ENCODE measurements at regions not wholly inside any gene's neighbourhood (a gene's known extent, or its start where the extent isn't known, plus 50 kb on each side); places are given as distances from the start of the nearest gene placed in this dataset.

- H3K4me3 ChIP-seq (ENCODE audit: low read depth, low read length), result no peak overlapping the region
- no peak for TF ChIP-seq CTCF (IDR thresholded peaks at IDR 0.05; ENCODE audit: insufficient read depth, low read length)
- peak; percentile 39 for DNase-seq (ENCODE audit: low read depth)
Measured at GRCh38 chr5:68544648-68545552, 329.3 kb downstream of the PIK3R1 start.

- no peak for DNase-seq (ENCODE audit: low read depth)
- no peak overlapping the region for H3K4me3 ChIP-seq (ENCODE audit: low read depth, low read length)
- no peak for TF ChIP-seq CTCF (IDR thresholded peaks at IDR 0.05; ENCODE audit: insufficient read depth, low read length)
Measured at GRCh38 chr5:68545636-68546295, 330.2 kb downstream of the PIK3R1 start.

- DNase-seq (ENCODE audit: low read depth), result no peak
- no peak for TF ChIP-seq CTCF (IDR thresholded peaks at IDR 0.05; ENCODE audit: insufficient read depth, low read length)
- H3K4me3 ChIP-seq (ENCODE audit: low read depth, low read length), result no peak overlapping the region
Measured at GRCh38 chr5:68547056-68547455, 331.5 kb downstream of the PIK3R1 start.

- no peak overlapping the region for H3K4me3 ChIP-seq (ENCODE audit: low read depth, low read length)
- TF ChIP-seq CTCF (IDR thresholded peaks at IDR 0.05; ENCODE audit: insufficient read depth, low read length), result no peak
- DNase-seq (ENCODE audit: low read depth), result no peak
Measured at GRCh38 chr5:68547622-68548021, 332.1 kb downstream of the PIK3R1 start.

- H3K4me3 ChIP-seq (ENCODE audit: low read depth, low read length), result no peak overlapping the region
- DNase-seq (ENCODE audit: low read depth), result peak; percentile 43
- TF ChIP-seq CTCF (IDR thresholded peaks at IDR 0.05; ENCODE audit: insufficient read depth, low read length), result no peak
Measured at GRCh38 chr5:68548959-68549676, 333.6 kb downstream of the PIK3R1 start.

- no peak for TF ChIP-seq CTCF (IDR thresholded peaks at IDR 0.05; ENCODE audit: insufficient read depth, low read length)
- DNase-seq (ENCODE audit: low read depth), result no peak
- H3K4me3 ChIP-seq (ENCODE audit: low read depth, low read length), result no peak overlapping the region
Measured at GRCh38 chr5:68550015-68550414, 334.5 kb downstream of the PIK3R1 start.

All from fibroblast of the aortic adventitia (primary cell).